ENCODE measurements at regions not wholly inside any gene's neighbourhood (a gene's known extent, or its start where the extent isn't known, plus 50 kb on each side); places are given as distances from the start of the nearest gene placed in this dataset.

DNA sequence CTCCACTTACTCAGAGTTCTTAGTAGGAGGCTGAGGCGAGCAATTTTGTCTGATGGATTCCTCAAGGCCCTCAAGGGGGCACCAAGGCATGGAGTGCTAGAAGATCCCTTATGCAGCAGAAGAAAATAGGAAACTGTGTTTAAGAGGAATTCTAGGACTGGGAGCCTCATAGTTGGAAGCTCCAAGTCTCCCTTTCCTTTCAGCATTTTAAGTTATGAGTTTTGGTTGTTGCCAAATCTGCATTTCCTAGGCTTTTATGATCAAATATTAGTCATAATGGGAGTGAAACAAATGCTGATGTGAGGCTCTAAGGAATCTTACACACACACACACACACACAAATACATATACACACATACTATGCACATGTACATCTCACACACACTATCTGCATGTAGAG lies 714.0 kb downstream of the UTRN start:
- Histone ChIP-seq H3K36me3 (ENCODE audit: control insufficient read depth in 4 of 4, insufficient read depth in 3 of 4, low read depth in 1 of 4, low read length in 3 of 4) (no peaks in the 10 kb centered on the region), H3K27me3 (ENCODE audit: control insufficient read depth in 4 of 4, insufficient read depth in 4 of 4, low read length in 3 of 4) (no peaks in the 10 kb centered on the region), H3K4me1 (ENCODE audit: control insufficient read depth in 4 of 4, insufficient read depth in 4 of 4, low read length in 3 of 4) (no peaks in the 10 kb centered on the region), H3K9ac (ENCODE audit: low read depth in 1 of 2, low read length in 2 of 2) (no peak overlapping the region), H3K4me3 (ENCODE audit: low read depth in 1 of 3, low read length in 3 of 3) (no peak overlapping the region), H3K27ac (ENCODE audit: low read depth in 1 of 2, low read length in 2 of 2) (no peak overlapping the region), H3K9me3 (ENCODE audit: control insufficient read depth in 4 of 4, low read length in 3 of 4) (no peaks in the 10 kb centered on the region)
- TF ChIP-seq RXRA (IDR thresholded peaks at IDR 0.05), result no peak
- no peak for TF ChIP-seq RAD21 (IDR thresholded peaks at IDR 0.05)
- TF ChIP-seq NR2F2 (IDR thresholded peaks at IDR 0.05), result no peak
- no peak for TF ChIP-seq ZBTB33 (IDR thresholded peaks at IDR 0.05)
- TF ChIP-seq, protein P1, sequence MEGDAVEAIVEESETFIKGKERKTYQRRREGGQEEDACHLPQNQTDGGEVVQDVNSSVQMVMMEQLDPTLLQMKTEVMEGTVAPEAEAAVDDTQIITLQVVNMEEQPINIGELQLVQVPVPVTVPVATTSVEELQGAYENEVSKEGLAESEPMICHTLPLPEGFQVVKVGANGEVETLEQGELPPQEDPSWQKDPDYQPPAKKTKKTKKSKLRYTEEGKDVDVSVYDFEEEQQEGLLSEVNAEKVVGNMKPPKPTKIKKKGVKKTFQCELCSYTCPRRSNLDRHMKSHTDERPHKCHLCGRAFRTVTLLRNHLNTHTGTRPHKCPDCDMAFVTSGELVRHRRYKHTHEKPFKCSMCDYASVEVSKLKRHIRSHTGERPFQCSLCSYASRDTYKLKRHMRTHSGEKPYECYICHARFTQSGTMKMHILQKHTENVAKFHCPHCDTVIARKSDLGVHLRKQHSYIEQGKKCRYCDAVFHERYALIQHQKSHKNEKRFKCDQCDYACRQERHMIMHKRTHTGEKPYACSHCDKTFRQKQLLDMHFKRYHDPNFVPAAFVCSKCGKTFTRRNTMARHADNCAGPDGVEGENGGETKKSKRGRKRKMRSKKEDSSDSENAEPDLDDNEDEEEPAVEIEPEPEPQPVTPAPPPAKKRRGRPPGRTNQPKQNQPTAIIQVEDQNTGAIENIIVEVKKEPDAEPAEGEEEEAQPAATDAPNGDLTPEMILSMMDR (IDR thresholded peaks at IDR 0.05; ENCODE audit: low read depth, low read length, missing input control), result no peak
- no peak for TF ChIP-seq FOXA2 (IDR thresholded peaks at IDR 0.05)
- TF ChIP-seq HNF4A (conservative IDR thresholded peaks at IDR 0.05), result no peak
- no peak for TF ChIP-seq HNF4G (IDR thresholded peaks at IDR 0.05)
- no peak for TF ChIP-seq JUND (IDR thresholded peaks at IDR 0.05)
- TF ChIP-seq SP1 (IDR thresholded peaks at IDR 0.05), result no peak
- no peak for TF ChIP-seq EGR1 (IDR thresholded peaks at IDR 0.05; ENCODE audit: low read depth in 2 of 2)
- no peak for TF ChIP-seq GABPA (IDR thresholded peaks at IDR 0.05 in 1 of 2, conservative IDR thresholded peaks at IDR 0.05 in 1 of 2)
- no peak for DNase-seq (ENCODE audit: low spot score)
- 97% methylated on average over 1 of the region's 1 CpG for WGBS

DNA sequence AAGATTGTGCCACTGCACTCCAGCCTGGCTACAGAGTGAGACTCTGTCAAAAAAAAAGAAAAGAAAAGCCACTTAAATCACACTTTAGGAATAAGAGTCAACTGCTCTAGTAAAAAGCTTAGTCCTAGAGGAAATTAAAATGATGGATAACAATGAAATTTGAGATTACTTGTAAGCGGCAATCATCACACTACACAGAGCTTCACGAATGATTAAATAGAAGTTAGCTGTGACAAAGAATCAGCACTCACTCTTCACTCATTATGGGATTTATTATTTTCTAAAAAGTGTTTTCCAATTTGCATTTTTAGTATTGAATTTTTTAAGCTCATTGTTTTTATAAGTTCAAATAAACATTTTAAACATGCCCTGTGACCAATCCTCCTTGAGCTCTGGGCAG lies 718.0 kb downstream of the UTRN start:
- Histone ChIP-seq H3K9me3 (ENCODE audit: control insufficient read depth in 4 of 4, low read length in 3 of 4) (no peaks in the 10 kb centered on the region), H3K9ac (ENCODE audit: low read depth in 1 of 2, low read length in 2 of 2) (no peak overlapping the region), H3K27ac (ENCODE audit: low read depth in 1 of 2, low read length in 2 of 2) (no peak overlapping the region), H3K4me1 (ENCODE audit: control insufficient read depth in 4 of 4, insufficient read depth in 4 of 4, low read length in 3 of 4) (no peaks in the 10 kb centered on the region), H3K4me3 (ENCODE audit: low read depth in 1 of 3, low read length in 3 of 3) (no peak overlapping the region), H3K27me3 (ENCODE audit: control insufficient read depth in 4 of 4, insufficient read depth in 4 of 4, low read length in 3 of 4) (no peaks in the 10 kb centered on the region), H3K36me3 (ENCODE audit: control insufficient read depth in 4 of 4, insufficient read depth in 3 of 4, low read depth in 1 of 4, low read length in 3 of 4) (no peaks in the 10 kb centered on the region)
- TF ChIP-seq HNF4A (conservative IDR thresholded peaks at IDR 0.05) (no peak), RXRA (IDR thresholded peaks at IDR 0.05) (no peak), HNF4G (IDR thresholded peaks at IDR 0.05) (no peak), FOXA1 (IDR thresholded peaks at IDR 0.05) (no peak), MAX (IDR thresholded peaks at IDR 0.05) (no peak), TAF1 (conservative IDR thresholded peaks at IDR 0.05) (no peak), ZBTB33 (IDR thresholded peaks at IDR 0.05) (no peak), JUND (IDR thresholded peaks at IDR 0.05) (no peak), GABPA (IDR thresholded peaks at IDR 0.05 in 1 of 2, conservative IDR thresholded peaks at IDR 0.05 in 1 of 2) (no peak)
- WGBS, result 96% methylated on average over 2 of the region's 2 CpGs
- DNase-seq (ENCODE audit: low spot score), result no peak

Measured in liver (tissue), 8 donors.